HG03521 (cell line): ENCODE measurements at regions not wholly inside any gene's neighbourhood (a gene's known extent, or its start where the extent isn't known, plus 50 kb on each side); places are given as distances from the start of the nearest gene placed in this dataset.
"Not testable (repeated sequence)": the region's sequence is repeated elsewhere in the genome, so short reads cannot be mapped to it uniquely, and the experiment has no call there.

Experiments used
- ATAC-seq: cut with Tn5 transposase; IDR thresholded peaks from one replicate; pipeline ENCODE4 v1.9.1; 2021; ENCODE audit warnings: mild to moderate bottlenecking, moderate library complexity; ENCODE audit not compliant: unreplicated experiment

GRCh38 chr14:30153717-30154116 is 226.1 kb upstream of the PRKD1 start:
- no peak for ATAC-seq

- no peak for ATAC-seq
These were observed 228.9 kb upstream of the PRKD1 start for GRCh38 chr14:30156571-30156970.

GRCh38 chr14:30158299-30158698 is 230.7 kb upstream of the PRKD1 start:
- ATAC-seq = no peak

- ATAC-seq = no peak
These were observed 231.7 kb upstream of the PRKD1 start for GRCh38 chr14:30159374-30159773.

- no peak for ATAC-seq
These were observed 233.0 kb upstream of the PRKD1 start for GRCh38 chr14:30160608-30161007.

GRCh38 chr14:30162066-30162465 is 234.4 kb upstream of the PRKD1 start:
- ATAC-seq = no peak

- no peak for ATAC-seq
These were observed 237.6 kb upstream of the PRKD1 start for GRCh38 chr14:30165255-30165654.

- no peak for ATAC-seq
These were observed 250.1 kb upstream of the PRKD1 start for GRCh38 chr14:30177781-30178180.

GRCh38 chr14:30179381-30180130 is 251.9 kb upstream of the PRKD1 start:
- no peak for ATAC-seq

GRCh38 chr14:30180219-30180618 is 252.6 kb upstream of the PRKD1 start:
- ATAC-seq = no peak

GRCh38 chr14:30185832-30186231 is 258.2 kb upstream of the PRKD1 start:
- ATAC-seq = no peak

- no peak for ATAC-seq
These were observed 264.1 kb upstream of the PRKD1 start for GRCh38 chr14:30191639-30192279.

GRCh38 chr14:30193101-30193500 is 265.5 kb upstream of the PRKD1 start:
- ATAC-seq = no peak

GRCh38 chr14:30193845-30194501 is 266.3 kb upstream of the PRKD1 start:
- ATAC-seq = no peak

- ATAC-seq = no peak
These were observed 267.1 kb upstream of the PRKD1 start for GRCh38 chr14:30194741-30195148.

GRCh38 chr14:30195941-30196340 is 268.3 kb upstream of the PRKD1 start:
- ATAC-seq = no peak

GRCh38 chr14:30196861-30197260 is 269.2 kb upstream of the PRKD1 start:
- ATAC-seq = no peak

- ATAC-seq = not testable (repeated sequence)
These were observed 271.1 kb upstream of the PRKD1 start for GRCh38 chr14:30198720-30199119.

- no peak for ATAC-seq
These were observed 276.9 kb upstream of the PRKD1 start for GRCh38 chr14:30204431-30204980.

GRCh38 chr14:30209136-30209535 is 281.5 kb upstream of the PRKD1 start:
- no peak for ATAC-seq

GRCh38 chr14:30210630-30211029 is 283.0 kb upstream of the PRKD1 start:
- no peak for ATAC-seq

- no peak for ATAC-seq
These were observed 283.7 kb upstream of the PRKD1 start for GRCh38 chr14:30211326-30211725.
